ENCODE measurements at regions not wholly inside any gene's neighbourhood (a gene's known extent, or its start where the extent isn't known, plus 50 kb on each side); places are given as distances from the start of the nearest gene placed in this dataset.

DNA sequence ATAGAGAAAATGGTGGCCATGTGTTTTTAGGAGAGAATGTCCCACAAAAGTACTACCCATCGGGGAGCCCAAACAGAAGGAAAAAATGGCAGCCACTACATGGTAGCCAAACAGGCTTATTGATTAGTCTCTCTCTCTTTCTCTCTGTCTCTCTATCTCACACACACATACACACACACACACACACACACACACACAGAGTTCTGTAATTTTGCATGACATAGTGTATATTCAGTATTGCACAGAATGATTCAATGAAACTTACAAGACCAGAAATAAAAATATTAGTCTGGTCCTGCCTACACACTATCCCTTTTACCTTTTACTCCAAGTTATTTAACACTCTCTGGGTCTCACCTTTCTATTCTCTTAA is 124.8 kb upstream of the SLC39A10 start:
- POLR2A ChIA-PET, result interaction anchor here (0.6 kb wide), 1 partner anchor 146 kb away, joined by 4 read pairs; no protein-coding TSS in a partner anchor
- no peaks in the 10 kb centered on the region for H3K27me3 Mint-ChIP-seq (ENCODE audit: low read depth)
- no peaks in the 10 kb centered on the region for H3K36me3 Mint-ChIP-seq
- no peak for TF ChIP-seq ESRRA (CRISPR knock-in tag; IDR thresholded peaks at IDR 0.05; ENCODE audit: borderline replicate concordance)
- no peak for TF ChIP-seq ZNF317 (CRISPR knock-in tag; IDR thresholded peaks at IDR 0.05; ENCODE audit: borderline replicate concordance, low read depth)
- TF ChIP-seq, protein P1, sequence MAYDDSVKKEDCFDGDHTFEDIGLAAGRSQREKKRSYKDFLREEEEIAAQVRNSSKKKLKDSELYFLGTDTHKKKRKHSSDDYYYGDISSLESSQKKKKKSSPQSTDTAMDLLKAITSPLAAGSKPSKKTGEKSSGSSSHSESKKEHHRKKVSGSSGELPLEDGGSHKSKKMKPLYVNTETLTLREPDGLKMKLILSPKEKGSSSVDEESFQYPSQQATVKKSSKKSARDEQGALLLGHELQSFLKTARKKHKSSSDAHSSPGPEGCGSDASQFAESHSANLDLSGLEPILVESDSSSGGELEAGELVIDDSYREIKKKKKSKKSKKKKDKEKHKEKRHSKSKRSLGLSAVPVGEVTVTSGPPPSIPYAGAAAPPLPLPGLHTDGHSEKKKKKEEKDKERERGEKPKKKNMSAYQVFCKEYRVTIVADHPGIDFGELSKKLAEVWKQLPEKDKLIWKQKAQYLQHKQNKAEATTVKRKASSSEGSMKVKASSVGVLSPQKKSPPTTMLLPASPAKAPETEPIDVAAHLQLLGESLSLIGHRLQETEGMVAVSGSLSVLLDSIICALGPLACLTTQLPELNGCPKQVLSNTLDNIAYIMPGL (CRISPR knock-in tag; IDR thresholded peaks at IDR 0.05), result no peak
- TF ChIP-seq CDX4 (CRISPR knock-in tag; IDR thresholded peaks at IDR 0.05; ENCODE audit: borderline replicate concordance), result no peak
- no peak for TF ChIP-seq SMAD3 (CRISPR knock-in tag; IDR thresholded peaks at IDR 0.05; ENCODE audit: borderline replicate concordance)
- TF ChIP-seq OVOL2 (CRISPR knock-in tag; IDR thresholded peaks at IDR 0.05; ENCODE audit: borderline replicate concordance), result no peak
- TF ChIP-seq USF2 (CRISPR knock-in tag; IDR thresholded peaks at IDR 0.05), result no peak
- TF ChIP-seq E2F5 (CRISPR knock-in tag; IDR thresholded peaks at IDR 0.05), result no peak
- TF ChIP-seq NFATC4 (CRISPR knock-in tag; IDR thresholded peaks at IDR 0.05), result no peak
- TF ChIP-seq MXD4 (CRISPR knock-in tag; IDR thresholded peaks at IDR 0.05; ENCODE audit: borderline replicate concordance), result no peak
- TF ChIP-seq, protein P2, sequence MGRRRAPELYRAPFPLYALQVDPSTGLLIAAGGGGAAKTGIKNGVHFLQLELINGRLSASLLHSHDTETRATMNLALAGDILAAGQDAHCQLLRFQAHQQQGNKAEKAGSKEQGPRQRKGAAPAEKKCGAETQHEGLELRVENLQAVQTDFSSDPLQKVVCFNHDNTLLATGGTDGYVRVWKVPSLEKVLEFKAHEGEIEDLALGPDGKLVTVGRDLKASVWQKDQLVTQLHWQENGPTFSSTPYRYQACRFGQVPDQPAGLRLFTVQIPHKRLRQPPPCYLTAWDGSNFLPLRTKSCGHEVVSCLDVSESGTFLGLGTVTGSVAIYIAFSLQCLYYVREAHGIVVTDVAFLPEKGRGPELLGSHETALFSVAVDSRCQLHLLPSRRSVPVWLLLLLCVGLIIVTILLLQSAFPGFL (CRISPR knock-in tag; IDR thresholded peaks at IDR 0.05; ENCODE audit: borderline replicate concordance), result no peak
- no peak for TF ChIP-seq CBFB (CRISPR knock-in tag; IDR thresholded peaks at IDR 0.05; ENCODE audit: low read depth)
- no peak for TF ChIP-seq ZNF138 (CRISPR knock-in tag; conservative IDR thresholded peaks at IDR 0.05)
- H3K4me1 Mint-ChIP-seq, result peaks cover 11% of the 10 kb centered on the region
- CTCF ChIA-PET, result interaction anchor here (0.6 to 1.8 kb wide), 2 partner anchors 81 to 128 kb away, joined by 4 to 7 read pairs; no protein-coding TSS in a partner anchor
- no peak for DNase-seq (ENCODE audit: low spot score)
- no peak overlapping the region for H3K27ac Mint-ChIP-seq
- no peak for ATAC-seq
- no peak overlapping the region for H3K4me3 Mint-ChIP-seq
- peaks cover 3% of the 10 kb centered on the region; the same call in 1 of the 2 replicates for H3K9me3 Mint-ChIP-seq

DNA sequence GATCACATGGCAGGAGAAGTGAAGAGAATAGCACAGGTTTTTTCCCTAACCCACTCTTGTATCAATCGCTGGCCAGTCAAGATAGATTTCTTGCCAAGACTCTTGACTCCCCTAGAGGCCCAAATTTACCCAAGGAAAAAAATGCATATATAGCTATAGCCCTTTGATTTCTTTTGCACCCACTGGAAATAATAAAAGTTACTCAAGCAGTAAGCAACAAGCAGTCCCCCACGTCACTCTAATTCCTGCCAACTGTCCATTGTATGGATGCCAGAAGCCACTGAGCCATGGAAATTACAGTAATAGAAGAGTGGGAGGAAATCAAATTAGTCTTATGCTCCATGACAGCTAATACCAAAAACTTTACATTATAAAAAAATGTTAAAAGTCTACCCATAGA is 125.3 kb upstream of the SLC39A10 start:
- no peak for ATAC-seq
- CTCF ChIA-PET, result no interaction called here
- peaks cover 3% of the 10 kb centered on the region; the same call in 1 of the 2 replicates for H3K9me3 Mint-ChIP-seq
- DNase-seq (ENCODE audit: low spot score), result no peak
- H3K27me3 Mint-ChIP-seq (ENCODE audit: low read depth), result no peaks in the 10 kb centered on the region
- POLR2A ChIA-PET, result no interaction called here
- no peaks in the 10 kb centered on the region for H3K36me3 Mint-ChIP-seq
- no peak overlapping the region for H3K27ac Mint-ChIP-seq
- no peak overlapping the region for H3K4me3 Mint-ChIP-seq
- H3K4me1 Mint-ChIP-seq, result peaks cover 11% of the 10 kb centered on the region
- TF ChIP-seq, protein P3, sequence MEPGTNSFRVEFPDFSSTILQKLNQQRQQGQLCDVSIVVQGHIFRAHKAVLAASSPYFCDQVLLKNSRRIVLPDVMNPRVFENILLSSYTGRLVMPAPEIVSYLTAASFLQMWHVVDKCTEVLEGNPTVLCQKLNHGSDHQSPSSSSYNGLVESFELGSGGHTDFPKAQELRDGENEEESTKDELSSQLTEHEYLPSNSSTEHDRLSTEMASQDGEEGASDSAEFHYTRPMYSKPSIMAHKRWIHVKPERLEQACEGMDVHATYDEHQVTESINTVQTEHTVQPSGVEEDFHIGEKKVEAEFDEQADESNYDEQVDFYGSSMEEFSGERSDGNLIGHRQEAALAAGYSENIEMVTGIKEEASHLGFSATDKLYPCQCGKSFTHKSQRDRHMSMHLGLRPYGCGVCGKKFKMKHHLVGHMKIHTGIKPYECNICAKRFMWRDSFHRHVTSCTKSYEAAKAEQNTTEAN (CRISPR knock-in tag; IDR thresholded peaks at IDR 0.05), result no peak
- TF ChIP-seq ZNF138 (CRISPR knock-in tag; conservative IDR thresholded peaks at IDR 0.05) (no peak), ZNF512 (CRISPR knock-in tag; IDR thresholded peaks at IDR 0.05; ENCODE audit: borderline replicate concordance) (no peak), CTCF (IDR thresholded peaks at IDR 0.05) (no peak)
- TF ChIP-seq, protein P4, sequence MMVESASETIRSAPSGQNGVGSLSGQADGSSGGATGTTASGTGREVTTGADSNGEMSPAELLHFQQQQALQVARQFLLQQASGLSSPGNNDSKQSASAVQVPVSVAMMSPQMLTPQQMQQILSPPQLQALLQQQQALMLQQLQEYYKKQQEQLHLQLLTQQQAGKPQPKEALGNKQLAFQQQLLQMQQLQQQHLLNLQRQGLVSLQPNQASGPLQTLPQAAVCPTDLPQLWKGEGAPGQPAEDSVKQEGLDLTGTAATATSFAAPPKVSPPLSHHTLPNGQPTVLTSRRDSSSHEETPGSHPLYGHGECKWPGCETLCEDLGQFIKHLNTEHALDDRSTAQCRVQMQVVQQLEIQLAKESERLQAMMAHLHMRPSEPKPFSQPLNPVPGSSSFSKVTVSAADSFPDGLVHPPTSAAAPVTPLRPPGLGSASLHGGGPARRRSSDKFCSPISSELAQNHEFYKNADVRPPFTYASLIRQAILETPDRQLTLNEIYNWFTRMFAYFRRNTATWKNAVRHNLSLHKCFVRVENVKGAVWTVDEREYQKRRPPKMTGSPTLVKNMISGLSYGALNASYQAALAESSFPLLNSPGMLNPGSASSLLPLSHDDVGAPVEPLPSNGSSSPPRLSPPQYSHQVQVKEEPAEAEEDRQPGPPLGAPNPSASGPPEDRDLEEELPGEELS (CRISPR knock-in tag; IDR thresholded peaks at IDR 0.05), result no peak

Measured in WTC11 (cell line).